Mononuclear cell (primary cell): ENCODE measurements at regions not wholly inside any gene's neighbourhood (a gene's known extent, or its start where the extent isn't known, plus 50 kb on each side); places are given as distances from the start of the nearest gene placed in this dataset.

Source experiments
- H3K27me3 ChIP-seq: 2 replicates; pipeline ENCODE4 v1.6.0; 2011; ENCODE audit warnings: low read length, control low read depth; ENCODE audit not compliant: insufficient read depth
- H3K4me1 ChIP-seq: 2 replicates; pipeline ENCODE4 v1.5.1; 2011; ENCODE audit warnings: mild to moderate bottlenecking, low read length, control low read depth; ENCODE audit not compliant: insufficient read depth
- H3K4me3 ChIP-seq: 2 replicates; pipeline ENCODE4 v1.5.1; 2011; ENCODE audit warnings: mild to moderate bottlenecking, low read length, moderate library complexity
- H3K9me3 ChIP-seq: 2 replicates; pipeline ENCODE4 v1.5.1; 2011; ENCODE audit warnings: low read depth, mild to moderate bottlenecking, control low read depth, low read length

DNA sequence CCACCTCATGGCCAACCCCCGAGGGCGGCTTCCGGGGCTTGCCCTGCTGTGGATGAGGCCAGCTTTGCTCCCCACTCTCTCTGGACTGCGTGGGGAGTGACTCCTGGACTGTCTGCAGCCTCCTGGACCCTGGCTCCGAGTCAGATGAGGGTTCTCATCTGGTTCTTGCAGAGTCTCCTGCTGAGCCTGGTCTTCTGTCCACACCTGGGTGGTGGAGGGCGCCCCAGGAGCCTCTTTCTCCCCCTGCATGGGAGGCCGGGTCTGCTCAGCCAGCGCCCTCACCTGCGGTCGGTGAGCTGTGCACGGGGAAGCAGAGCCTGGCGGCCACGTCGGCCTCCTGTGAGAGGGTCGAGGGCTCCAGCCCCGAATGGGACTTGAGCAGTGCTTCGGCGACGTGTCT is 78.3 kb downstream of the RTP5 start:
- Histone ChIP-seq H3K27me3 (no peaks in the 10 kb centered on the region), H3K9me3 (no peaks in the 10 kb centered on the region), H3K4me3 (no peak overlapping the region), H3K4me1 (no peaks in the 10 kb centered on the region)

DNA sequence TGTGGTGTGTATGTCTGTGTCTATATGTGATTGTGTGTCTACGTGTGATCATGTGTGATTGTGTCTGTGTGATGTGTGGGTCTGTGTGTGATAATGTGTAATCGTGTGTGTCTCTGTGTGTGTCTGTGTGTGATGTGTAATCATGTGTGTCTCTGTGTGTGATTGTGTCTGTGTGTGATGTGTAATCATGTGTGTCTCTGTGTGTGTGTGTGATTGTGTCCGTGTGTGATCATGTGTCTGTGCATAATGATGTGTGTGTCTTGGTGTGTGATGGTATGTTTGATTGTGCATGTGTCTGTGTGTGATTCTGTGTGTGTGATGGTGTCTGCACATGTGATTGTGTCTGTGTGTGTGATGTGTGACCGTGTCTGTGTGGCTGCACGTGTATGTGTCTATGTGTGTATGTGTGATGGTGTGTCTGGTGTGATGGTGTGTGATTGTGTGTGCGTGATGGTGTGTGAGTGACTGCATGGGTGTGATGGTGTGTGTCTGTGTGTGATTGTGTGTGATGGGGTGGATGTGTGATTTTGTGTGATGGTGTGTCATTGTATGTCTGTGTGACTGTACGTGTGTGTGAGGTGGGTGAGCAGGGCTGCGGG is 78.9 kb downstream of the RTP5 start:
- Histone ChIP-seq H3K4me3 (no peak overlapping the region), H3K4me1 (no peaks in the 10 kb centered on the region), H3K27me3 (no peaks in the 10 kb centered on the region), H3K9me3 (no peaks in the 10 kb centered on the region)

DNA sequence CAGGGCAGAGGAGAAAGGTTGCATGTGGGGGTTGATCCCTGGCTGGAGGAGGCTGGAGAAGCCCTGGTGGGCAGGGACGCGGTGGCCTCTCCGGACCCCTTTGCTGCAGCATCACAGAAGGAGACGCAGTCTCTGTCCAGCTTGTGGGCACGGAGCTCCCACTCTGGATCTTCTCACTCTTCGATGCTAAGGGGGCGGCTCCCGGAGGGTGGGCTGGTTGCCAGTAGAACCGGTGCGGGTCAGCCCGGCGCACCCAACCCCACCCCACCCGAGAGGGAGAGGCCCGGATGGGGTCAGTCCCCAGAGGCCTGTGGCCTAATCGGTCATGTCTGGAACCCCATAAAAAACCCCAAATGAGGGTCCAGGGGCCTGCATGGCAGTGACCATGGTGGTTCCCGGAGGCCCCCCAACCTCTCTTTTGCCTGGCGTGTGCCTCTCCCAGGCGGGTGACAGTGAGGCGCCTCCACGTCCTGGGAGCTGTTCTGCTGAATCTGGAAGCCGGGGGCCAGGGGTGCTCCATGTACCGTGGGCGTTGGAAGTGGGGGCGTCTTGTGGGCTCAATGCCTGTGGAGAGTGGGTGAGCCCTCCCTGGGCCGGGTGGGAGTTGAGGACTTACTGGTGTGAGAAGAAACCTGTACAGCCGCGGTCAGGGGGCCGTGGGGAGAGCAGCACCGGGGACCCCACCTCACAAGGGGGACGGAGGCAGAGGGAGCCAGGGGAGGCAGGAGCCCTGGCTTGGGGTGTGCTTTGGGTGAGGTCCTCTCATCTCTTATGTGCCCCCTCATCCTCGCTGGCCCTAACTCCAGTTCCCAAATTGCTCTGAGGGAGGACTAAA is 79.6 kb downstream of the RTP5 start:
- Histone ChIP-seq H3K9me3 (no peaks in the 10 kb centered on the region), H3K27me3 (no peaks in the 10 kb centered on the region), H3K4me1 (no peaks in the 10 kb centered on the region), H3K4me3 (no peak overlapping the region)

DNA sequence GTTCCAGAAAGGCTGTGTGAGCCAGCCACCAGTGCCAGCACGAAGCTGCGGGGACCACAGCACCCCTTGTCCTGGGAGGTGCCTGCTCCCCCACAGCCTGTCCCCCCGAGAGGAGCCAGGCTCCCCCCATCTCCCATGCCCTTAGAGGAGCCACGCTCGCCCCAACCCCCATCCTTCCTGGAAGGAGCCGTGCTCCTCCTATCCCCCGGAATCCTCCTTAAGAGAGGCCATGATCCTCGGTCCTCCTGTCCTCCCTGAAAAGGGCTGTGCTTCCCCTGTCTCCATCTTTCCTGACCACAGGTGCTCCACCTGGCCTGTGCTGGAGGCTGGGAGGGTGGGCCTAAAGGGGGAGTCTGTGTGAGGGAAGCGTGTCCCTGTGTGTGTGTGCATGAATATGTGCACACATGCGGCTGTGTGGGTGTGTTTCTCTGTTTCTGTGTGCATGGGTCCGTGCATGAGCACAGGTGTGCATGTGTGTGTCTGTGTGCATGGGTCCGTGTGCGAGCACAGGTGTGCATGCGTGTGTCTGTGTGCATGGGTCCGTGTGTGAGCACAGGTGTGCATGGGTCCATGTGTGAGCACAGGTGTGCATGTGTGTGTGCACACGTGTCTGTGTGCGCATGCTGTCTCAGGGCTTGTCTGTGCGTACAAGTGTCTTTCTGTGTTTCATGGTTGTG is 80.3 kb downstream of the RTP5 start:
- Histone ChIP-seq H3K4me1 (no peaks in the 10 kb centered on the region), H3K27me3 (no peaks in the 10 kb centered on the region), H3K9me3 (no peaks in the 10 kb centered on the region), H3K4me3 (no peak overlapping the region)

DNA sequence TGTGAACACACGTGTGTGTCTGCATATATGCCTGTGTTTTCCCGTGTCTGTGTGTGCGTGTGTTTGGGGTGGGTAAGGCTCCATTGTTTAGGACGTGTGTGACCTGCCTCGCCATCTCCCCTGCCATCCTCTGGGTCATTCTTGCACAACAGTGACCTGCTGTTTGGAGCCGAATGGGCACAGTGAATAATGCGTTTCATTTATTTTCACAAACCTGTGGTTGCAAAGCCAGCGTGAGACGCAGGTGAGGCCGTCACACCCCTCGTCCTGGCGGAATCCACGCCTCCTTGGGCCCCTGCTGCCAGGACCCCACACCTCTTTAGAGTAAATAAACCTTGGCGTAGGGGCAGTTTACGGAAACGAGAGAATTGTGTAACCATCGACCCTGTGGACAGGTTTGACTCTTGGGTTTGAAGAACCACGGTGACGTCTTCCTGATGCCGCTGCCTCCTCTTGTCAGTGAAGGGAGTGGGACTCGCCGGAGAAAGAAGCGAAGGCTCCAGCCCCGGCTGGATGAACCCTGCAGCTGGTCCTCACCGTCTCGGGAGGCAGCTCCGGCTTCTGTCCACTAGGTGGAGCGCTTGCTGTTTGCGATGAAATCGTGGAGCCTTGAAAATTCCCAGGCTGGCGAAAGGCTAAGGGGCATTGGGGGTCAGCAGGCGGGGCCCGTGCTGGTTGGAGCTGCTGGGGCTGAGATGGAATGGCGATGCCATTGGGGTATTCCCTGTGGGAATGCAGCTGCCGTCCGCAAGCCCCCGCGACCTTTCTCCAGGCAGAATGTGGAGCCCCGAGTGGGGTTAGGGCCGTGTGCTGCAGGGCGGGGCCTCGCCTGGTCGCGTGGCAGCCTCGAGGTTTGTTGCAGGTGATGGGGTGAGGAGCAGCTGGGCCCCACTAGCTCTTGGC is 81.1 kb downstream of the RTP5 start:
- Histone ChIP-seq H3K4me3 (no peak overlapping the region), H3K27me3 (no peaks in the 10 kb centered on the region), H3K9me3 (no peaks in the 10 kb centered on the region), H3K4me1 (no peaks in the 10 kb centered on the region)

DNA sequence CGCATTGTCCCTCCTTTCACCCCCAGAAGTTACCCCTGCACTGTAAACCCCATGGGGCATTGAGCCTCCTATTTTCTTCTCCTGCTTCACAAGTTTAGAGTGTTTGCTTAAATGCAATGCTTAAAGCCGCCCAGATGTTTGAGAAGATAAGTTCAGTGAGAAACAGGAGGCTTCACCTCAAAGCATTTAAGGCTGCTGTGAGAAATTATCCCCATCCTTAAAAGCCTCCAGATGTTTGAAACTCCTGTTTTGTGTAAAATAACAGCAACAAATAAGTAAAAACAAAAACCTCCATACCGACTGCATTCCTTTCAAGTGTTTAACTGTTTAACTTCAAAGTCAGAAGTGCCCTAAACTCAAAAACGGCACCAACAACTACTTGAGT is 81.8 kb downstream of the RTP5 start:
- Histone ChIP-seq H3K9me3 (no peaks in the 10 kb centered on the region), H3K27me3 (no peaks in the 10 kb centered on the region), H3K4me1 (no peaks in the 10 kb centered on the region), H3K4me3 (no peak overlapping the region)

DNA sequence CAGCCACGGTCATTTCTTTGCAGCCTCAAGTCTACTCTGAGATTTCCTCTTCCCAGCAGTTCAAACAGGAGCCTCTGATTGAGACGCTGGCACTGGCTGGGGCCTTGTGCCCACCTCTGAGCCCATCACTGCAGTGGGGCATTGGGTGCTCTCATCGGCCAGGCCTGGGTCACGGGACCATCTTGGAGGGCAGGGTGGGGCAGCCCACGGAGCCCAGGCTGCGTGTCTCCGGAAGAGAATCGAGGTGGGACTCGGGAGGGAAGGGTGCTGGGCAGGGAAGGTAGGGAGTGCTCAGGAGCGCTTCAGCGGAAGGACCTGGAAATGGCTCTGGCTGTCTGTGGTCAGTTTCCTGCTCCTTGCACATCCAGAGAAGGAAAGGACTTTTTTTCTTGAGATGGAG is 82.4 kb downstream of the RTP5 start:
- Histone ChIP-seq H3K4me3 (no peak overlapping the region), H3K9me3 (no peaks in the 10 kb centered on the region), H3K27me3 (no peaks in the 10 kb centered on the region), H3K4me1 (no peaks in the 10 kb centered on the region)

DNA sequence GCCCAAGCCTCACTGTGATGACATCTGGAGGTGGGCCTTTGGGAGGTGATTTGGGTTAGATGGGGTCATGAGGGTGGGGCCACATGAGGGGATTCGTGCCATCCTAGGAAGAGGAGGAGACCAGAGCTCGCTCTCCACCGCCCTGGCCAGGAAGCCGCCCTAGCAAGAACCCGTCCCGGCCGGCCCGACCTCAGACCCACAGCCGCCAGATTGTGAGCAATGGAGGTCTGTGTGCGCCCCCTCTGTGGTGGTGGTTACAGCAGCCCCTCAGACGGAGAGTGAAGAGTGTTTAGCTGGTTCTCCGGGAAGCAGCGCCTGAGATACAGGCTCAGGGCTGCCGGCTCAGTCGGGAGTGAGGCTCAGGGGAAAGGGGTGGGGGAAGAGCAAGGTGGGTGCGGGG is 83.3 kb downstream of the RTP5 start:
- Histone ChIP-seq H3K4me3 (no peak overlapping the region), H3K9me3 (no peaks in the 10 kb centered on the region), H3K4me1 (no peaks in the 10 kb centered on the region)

DNA sequence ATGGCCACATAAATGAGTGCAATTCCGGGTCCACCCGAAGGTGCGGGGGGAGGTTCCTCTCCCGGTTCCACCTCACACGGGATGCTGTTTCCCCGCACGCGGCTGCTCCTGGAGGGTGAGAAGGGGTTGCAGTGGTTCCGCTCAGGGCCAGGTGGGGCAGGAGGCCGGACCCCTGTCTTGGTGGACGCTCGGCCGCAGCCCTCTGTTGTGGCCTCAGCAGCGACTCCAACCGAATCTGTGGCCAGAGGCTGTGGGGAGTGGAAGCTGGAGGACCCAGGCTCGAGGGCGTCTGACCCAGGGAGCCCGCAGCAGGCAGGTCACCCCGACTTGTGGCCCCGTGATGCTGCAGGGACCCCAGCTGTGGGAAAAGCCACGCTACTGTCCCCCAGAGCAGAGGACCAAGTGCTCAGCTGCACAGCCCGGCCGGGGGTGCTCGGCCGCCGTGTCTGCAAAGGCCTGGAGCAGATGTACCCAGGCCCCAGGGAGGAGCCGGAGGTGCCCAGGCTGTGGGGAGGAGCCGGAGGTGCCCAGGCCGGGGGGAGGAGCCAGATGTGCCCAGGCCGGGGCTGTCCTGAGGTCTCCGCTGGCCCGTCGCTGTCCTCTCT is 83.9 kb downstream of the RTP5 start:
- Histone ChIP-seq H3K4me3 (no peak overlapping the region), H3K27me3 (no peaks in the 10 kb centered on the region), H3K9me3 (no peaks in the 10 kb centered on the region), H3K4me1 (no peaks in the 10 kb centered on the region)

More for the DNA sequence above, 83.3 kb downstream of the RTP5 start:
- no peaks in the 10 kb centered on the region for H3K27me3 ChIP-seq

DNA sequence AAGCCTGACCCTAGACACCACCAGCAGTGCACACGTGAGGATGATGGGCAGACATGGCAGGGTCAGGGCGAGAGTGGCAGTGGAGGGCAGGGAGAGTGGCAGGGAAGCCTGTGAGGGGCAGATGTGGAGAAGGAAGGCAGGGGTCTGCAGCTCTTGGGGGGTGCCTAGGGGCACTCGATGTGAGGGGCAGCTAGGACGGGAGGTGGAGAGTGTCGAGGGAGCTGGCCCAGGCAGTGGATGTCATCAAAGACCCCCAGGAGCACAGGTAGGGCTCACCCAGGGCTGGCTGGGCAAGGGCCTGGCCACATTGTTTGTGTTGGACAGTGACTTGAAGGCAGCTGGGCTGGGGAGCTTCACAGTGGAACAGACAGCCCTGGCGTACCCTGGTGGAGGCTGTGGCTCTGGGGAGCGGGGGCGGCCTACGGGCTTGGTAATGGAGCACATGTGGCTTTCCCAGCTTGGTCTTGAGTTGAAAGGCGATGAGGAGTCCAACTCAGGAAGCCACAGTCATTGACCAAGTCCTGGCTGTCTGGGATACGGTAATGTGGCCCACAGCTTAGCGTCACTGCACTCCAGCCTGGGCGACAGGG is 87.1 kb downstream of the RTP5 start:
- H3K9me3 ChIP-seq = no peaks in the 10 kb centered on the region
- H3K27me3 ChIP-seq = no peaks in the 10 kb centered on the region
- H3K4me3 ChIP-seq = no peak overlapping the region
- peaks cover 15% of the 10 kb centered on the region for H3K4me1 ChIP-seq

DNA sequence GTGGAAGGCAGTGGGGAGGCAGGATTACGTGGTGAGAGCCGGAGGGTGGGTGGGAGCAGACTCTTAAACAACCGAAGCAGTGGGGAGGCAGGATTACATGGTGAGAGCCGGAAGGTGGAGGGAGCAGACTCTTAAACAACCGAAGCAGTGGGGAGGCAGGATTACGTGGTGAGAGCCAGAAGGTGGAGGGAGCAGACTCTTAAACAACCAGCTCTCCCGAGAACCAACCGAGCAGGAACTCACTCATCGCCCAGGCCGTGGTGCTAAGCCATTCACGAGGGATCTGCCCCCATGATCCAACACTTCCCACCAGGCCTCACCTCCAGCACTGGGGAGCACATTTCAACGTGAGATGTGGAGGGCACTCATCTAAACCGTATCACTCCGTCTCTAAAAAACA is 87.7 kb downstream of the RTP5 start:
- H3K27me3 ChIP-seq = no peaks in the 10 kb centered on the region
- peaks cover 15% of the 10 kb centered on the region for H3K4me1 ChIP-seq
- no peak overlapping the region for H3K4me3 ChIP-seq
- no peaks in the 10 kb centered on the region for H3K9me3 ChIP-seq

DNA sequence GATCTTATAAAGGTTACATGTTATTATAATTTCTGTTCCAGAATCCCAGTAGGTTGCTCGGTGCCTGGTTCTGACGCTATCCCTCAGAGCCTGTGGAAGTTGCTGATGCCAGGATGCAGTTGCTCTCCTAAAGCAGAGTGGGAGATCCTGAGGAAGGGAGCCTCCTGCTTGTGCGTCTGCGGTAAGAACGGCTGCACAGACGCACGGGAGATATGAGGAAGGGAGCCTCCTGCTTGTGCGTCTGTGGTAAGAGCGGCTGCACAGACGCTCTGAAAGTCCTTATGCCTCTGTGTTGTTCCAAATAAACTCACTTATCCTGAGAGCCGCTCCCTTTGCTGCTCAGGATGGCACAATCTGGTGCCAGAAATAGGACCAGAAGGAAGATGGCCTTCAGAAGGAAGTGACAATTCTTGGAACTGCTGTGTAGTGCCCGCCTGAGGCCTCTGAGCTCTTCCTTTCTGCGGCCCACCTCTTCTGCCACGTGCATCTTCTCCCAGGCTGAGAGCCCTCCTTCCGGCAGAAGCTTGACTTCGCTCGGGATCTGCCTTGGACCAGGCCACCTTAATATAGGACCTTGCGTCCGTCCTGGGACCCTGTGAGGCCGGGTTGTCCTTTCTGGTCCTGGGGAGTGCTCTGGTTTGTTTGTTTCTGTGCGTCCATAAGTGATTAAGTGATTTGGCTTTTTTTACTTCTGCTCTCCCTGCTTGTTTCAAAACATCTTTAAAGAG is 89.5 kb downstream of the RTP5 start:
- Histone ChIP-seq H3K4me1 (peaks cover 25% of the 10 kb centered on the region), H3K9me3 (no peaks in the 10 kb centered on the region), H3K27me3 (no peaks in the 10 kb centered on the region), H3K4me3 (no peak overlapping the region)

DNA sequence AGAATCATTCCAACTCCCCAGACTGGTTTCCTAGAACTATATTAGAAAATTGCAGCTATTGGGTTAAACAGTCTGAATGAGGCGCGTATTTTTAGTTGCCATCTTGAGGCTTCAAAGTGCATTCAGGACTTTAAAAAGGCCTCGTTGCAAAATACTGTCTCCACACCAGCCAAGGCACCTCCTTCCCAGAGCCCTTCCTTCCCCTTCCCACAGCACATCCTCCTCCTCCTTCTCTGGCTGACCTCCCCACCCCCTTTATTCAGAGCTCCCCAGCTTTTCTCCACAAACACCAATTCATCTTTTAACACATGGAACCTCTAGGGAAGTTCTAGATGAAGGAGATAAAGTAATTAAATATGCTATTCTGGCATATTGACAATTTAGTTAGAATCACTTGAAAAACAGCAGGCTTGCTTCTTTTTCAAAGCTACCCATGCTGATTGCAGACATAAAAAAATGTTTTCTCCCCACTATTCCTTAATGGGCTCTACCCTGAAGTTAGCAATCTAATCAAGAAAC is 90.3 kb downstream of the RTP5 start:
- no peaks in the 10 kb centered on the region for H3K27me3 ChIP-seq
- no peaks in the 10 kb centered on the region for H3K9me3 ChIP-seq
- H3K4me3 ChIP-seq = no peak overlapping the region
- H3K4me1 ChIP-seq = peaks cover 28% of the 10 kb centered on the region
